ENCODE measurements at regions not wholly inside any gene's neighbourhood (a gene's known extent, or its start where the extent isn't known, plus 50 kb on each side); places are given as distances from the start of the nearest gene placed in this dataset.

DNA sequence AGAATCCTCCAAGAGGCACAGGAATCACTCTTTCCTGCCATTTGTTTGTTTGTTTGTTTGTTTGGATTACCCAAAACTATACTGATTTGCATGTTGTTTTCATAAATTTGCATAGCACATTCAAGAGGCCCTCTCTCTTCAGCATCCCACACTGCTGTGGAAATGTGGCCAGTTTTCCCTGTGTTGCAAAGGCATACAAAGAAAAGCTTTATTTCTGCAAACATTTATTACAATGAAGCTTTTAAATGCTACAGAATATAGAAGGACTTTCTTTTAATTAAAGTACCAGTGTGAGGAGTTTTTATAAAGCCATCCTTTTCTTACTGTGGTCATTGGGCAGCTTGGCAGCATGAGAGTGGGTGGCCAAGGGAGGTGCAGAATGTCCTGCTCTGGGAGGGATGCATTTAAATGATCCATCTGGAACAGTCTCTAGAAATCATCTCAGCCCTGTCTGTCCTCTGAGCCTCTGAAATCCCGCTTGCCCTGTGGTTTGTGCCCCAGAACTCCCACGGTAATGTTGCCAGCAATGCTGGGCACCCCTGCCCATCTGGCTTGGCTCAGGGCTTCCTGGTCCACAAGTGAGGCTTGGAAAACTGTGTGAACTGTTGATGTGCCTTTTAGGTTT, 356.8 kb upstream of the KIF2A start:
- DNase-seq (ENCODE audit: low read depth in 2 of 2, low spot score in 1 of 2), result no peak

DNA sequence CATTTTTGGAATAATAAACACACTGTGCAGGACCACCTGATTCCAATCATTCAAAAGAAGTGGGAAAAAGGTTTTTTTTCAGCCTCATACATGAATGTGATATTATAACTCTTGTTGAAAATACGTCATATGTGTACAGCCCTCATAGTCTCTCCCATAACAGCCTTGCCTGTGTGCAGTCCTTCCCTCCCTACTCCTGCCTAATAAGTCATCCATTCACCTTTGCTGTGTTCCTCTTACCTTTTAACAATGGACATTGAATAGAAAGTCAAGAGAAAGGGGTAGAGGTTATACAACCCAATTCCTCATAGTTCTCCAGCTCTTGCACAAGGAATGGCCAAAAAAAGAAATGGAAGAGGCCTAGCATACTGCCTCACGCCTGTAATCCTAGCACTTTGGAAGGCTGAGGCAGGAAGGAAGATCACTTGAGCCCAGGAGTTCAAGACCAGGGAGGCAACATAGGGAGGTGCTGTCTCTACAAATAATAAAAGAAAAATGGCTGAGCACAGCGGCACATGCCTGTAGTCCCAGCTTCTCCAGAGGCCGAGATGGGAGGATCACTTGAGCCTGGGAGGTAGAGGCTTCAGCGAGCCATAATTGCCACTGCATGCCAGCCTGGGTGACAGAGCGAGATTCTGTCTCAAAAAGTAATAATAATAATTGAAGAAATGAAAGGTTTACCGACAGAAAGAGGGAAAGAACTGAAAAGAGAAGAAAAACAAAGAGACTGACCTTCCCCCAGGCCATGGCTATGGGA, 356.1 kb upstream of the KIF2A start:
- DNase-seq (ENCODE audit: low read depth in 2 of 2, low spot score in 1 of 2), result no peak

DNA sequence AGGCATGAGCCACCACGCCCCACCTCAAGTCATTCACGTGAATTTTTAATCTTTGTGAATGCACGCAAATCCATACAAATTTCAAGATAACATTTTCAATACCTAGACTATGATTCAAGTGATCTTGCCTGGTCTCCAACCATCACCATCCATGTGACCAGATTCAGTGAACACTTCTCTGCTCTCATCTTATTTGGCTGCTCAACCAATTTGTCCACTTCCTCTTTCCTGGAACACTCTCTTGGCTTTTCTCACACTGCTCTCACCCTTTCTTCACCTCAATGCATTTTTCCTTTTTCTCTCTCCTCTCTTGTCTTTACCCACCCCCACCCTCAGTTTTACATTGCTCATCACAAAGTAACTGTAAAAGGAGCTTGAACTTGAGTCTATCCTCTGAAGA, 354.7 kb upstream of the KIF2A start:
- no peak for DNase-seq (ENCODE audit: low read depth in 2 of 2, low spot score in 1 of 2)

DNA sequence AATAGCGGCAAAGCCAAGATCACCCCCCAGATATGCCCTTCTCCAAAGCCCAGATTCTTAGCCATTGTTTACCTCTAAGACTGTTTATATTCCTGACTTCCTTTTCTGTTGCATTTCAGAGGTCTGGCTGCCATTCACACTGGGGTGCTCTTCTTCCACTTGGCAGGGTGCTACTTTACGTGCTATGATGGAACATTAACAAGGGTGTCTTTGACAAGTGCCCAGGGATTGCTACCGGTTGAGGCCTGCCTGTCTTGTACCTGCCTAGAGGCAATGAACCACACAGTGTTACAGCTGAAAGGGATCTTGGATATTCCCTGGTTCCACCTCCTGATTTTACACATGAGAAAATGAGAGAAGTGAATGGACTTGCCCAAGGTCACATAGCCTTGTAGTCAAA, 352.1 kb upstream of the KIF2A start:
- DNase-seq (ENCODE audit: low read depth in 2 of 2, low spot score in 1 of 2), result no peak

DNA sequence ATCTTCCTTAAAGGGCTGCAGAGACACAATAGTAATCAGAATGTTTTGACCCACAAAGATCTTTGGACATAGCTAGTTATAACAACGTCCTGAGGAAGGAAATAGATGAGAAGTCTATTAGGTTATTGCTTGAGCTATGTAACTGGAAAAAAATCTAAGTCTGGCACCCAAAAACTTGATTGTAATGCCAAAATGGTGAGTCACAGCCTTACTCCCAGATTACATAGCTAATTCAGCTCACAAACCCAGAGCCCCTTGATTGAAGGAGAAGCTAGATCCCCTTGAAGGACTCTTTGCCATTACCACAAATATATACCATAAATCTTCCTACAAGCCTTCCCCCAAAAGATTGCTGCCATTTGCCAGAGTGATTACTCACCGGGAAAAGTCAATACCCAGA, 341.8 kb upstream of the KIF2A start:
- no peak for DNase-seq (ENCODE audit: low read depth in 2 of 2, low spot score in 1 of 2)

DNA sequence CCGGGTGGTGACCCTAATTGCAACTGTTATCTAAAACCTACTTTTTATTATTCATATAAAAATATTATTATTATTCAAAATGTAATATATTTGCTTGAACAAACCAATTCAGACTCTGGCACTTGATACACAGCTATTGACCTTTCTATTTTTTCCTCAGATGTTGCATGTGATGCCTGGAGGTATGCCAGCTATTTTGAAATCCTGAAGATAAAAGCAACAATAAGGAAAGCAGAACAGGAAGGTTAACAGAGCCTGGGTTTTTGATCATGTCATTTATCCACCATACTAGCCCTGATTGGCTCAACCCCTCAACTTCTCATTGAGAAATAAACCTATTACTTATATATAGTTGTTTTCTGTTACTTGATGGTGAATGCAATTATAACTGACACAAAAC, 340.9 kb upstream of the KIF2A start:
- DNase-seq (ENCODE audit: low read depth in 2 of 2, low spot score in 1 of 2), result no peak

DNA sequence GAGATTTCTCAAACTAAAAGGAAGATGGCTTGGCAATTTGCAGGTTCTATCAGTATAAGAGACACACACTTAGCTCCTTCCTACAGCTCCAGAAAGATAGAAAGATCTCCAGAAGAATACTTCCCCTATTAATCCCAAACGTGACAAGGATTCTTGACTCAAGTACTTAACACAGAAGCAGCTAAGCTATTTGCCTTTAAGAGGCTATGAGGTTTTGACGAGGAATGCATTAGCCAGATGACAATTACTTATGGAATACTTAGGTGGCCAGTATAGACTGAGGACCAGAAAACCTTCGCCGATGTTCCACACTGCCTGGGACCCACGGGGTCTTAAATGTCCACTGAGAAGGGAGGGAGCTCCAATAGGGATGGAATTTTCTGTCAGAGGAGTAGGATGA, 340.5 kb upstream of the KIF2A start:
- no peak for DNase-seq (ENCODE audit: low read depth in 2 of 2, low spot score in 1 of 2)

DNA sequence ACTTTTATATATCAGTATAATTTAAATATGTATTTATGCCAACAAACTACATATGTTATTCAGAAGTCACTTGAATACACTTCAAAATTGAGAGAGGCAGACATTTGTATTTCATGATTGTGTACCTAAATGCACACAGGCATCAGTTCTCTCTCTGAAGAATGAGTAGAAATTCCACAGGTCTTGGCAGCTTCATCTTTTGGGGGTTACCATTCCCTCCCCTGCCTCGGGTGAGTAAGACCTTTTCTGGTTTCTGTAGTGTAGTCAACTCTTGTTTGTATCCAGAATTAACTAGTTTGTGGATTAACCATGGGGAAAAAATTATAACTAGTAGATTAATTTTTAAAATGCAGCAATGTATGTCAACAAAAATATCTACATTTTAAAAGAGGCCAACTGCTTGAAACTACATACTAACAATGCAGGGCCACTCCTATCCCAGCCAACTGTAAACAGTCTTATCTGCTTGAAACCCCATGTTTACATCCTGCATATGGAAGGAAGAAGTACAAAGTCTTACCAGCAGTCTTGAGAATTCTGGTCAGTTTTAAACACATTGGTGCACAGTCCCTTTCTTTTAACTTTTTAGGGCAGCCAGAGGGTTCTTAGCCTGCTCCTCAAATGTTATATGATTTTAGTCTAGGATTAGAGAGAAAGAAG, 339.6 kb upstream of the KIF2A start:
- no peak for DNase-seq (ENCODE audit: low read depth in 2 of 2, low spot score in 1 of 2)

DNA sequence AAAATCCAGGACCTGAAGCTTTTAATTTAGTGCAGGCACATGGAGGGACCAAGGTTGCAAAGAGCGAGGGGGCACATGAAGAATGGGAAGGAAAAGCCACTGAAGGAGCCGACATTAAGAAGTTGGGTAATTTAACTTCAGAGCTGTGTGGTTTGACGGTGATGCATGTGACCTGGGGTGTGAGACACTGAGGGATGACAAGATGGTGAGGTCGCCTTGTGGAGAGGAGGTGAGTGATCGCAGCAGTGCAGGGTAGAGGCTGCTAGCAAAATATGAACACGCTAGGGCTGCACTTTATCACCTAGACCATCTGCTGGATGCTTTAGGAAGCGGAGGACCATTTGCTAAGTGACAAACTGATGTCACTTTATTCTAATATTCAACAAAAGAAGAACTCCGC, 339.0 kb upstream of the KIF2A start:
- DNase-seq (ENCODE audit: low read depth in 2 of 2, low spot score in 1 of 2), result no peak

DNA sequence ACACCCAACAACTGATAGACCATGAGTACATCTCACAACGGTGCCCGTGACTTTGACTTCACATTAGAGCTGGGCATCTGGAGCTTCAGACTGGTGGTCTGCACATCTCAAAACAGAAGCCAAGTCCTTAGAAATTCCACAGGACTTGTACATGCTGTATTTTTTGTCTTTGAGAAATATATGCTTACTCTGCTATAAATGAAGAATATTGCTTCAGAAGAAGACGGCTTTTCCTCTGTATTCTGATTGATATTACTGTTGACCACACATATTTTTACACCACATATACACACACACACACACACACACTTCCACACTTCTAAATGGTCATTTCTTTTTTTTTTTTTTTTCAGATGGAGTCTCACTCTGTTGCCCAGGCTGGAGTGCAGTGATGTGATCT, 338.3 kb upstream of the KIF2A start:
- no peak for DNase-seq (ENCODE audit: low read depth in 2 of 2, low spot score in 1 of 2)

DNA sequence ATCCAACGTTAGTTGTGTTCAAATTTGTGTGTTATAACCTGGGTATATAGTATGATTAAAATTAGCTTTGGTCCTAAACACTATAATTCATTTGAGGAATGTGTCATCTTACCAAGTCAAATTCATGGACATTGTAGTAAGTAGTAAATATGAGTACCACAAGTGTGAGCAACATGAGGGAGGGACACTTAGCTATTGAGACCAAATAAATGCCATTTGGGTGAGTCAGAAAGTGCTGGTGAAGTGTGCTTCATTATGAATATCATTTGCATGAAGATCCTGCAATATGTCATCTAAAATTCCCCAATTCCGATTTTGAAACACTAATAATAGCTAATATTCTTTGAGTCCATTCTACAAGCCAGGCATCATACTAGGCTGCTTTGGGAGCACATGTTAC, 336.7 kb upstream of the KIF2A start:
- DNase-seq (ENCODE audit: low read depth in 2 of 2, low spot score in 1 of 2), result no peak

DNA sequence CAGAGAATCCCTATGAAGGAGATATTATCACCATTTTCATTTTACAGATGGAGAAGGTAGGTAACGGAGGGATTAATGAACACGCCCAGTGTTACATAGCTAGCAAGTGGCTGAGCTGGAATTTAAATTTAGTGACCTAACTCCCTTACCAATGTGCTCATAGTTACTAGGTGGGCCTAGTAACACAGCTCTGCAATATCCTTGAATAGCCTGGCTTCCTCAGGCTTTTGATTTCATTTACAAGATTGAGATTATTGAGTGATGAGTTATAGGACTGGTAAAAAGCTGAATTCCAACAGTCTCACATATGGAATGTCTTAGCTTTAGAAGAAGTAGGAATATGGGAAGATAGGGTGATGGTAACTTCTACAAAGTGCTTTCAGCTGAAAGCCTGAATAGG, 336.3 kb upstream of the KIF2A start:
- DNase-seq (ENCODE audit: low read depth in 2 of 2, low spot score in 1 of 2), result no peak

DNA sequence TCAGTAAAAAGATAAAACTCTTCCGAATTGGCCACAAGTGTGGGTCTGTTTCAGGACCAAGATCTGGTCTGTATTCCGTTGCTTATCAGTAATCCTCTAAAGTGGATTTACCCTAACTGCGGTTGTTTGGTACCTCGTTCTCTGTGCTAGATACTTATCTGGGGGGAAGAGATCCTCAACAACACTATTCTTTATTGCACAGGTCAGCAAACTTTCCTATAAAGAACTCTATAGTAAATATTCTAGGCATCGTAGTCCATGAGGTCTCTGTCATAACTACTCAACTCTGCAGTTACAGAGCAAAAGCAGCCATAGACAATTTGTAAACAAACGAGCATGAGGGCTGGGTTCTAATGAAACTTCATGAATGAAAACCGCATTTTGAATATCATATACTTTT, 335.8 kb upstream of the KIF2A start:
- DNase-seq (ENCODE audit: low read depth in 2 of 2, low spot score in 1 of 2), result no peak

DNA sequence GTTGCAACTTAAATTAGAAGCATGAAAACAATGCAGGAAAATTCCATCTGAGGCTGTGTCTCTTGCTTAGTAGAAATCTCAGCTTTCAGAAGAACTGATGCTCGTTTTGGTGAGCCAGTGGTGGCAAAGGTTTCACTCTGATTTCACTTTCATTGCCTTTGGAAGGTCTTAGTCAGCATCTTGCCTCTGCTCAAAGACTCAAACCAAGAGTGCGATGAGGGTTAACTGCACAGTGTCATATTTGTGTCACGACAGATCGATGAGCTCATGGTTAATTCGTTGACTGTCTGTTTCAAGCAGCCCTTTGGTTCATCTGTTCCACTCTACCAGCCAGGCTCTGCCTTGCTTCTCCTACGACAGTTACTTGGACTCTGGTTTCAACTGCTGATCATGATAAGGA, 331.3 kb upstream of the KIF2A start:
- DNase-seq (ENCODE audit: low read depth in 2 of 2, low spot score in 1 of 2), result no peak

DNA sequence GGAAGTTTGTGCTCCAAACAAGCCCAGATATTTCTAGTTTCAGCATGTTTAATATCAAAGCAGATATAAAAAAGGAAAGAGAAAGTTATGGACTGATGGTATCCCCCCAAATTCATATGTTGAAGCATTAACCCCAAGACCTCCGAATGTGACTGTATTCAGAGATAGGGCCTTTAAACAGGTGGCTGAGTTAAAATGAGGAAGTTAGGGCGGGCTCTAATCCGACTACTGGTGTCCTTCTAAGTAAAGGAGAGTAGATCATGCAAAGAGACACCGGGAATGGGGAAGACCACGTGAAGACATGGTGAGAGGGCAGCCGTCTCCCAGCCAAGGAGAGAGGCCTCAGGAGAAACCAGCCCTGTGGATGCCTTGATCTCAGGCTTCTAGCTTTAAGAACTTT, 324.1 kb upstream of the KIF2A start:
- no peak for DNase-seq (ENCODE audit: low read depth in 2 of 2, low spot score in 1 of 2)

DNA sequence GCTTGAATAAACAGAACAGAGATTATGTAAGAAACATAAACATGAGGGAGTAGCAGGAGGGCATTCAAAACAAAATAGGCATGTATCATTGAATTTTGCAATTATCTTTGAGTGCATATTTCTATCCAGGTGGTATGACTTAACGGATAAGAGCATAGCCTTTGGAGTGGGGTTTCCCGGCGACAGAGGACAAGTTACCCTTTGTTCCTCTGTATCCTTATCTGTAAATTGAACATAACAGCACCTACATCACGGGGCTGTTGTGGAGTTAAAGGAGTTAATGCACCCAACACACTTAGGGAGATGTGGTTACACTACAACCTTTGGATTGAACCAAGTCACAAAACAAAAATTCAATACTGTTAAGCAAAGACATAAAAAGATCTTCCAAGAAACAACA, 314.6 kb upstream of the KIF2A start:
- no peak for DNase-seq (ENCODE audit: low read depth in 2 of 2, low spot score in 1 of 2)

DNA sequence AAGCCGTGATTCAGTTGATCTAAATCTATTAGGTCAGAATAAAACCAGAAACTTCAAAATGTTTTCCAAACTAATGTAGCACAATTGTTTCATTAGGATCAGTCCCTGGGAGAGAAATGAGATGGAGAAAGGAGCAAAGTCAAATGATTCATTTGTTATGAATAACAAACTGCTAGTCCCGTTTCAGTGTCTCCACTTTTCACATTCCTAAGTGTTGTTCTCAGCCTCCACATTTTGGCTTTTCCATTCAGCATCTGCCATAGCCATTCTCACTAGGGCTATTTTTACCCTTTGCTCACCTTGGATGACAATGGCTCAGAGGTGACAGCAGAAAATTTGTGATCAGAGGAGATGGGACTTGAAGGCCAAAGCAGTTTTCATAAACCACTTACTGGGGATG, 314.1 kb upstream of the KIF2A start:
- DNase-seq (ENCODE audit: low read depth in 2 of 2, low spot score in 1 of 2), result no peak

DNA sequence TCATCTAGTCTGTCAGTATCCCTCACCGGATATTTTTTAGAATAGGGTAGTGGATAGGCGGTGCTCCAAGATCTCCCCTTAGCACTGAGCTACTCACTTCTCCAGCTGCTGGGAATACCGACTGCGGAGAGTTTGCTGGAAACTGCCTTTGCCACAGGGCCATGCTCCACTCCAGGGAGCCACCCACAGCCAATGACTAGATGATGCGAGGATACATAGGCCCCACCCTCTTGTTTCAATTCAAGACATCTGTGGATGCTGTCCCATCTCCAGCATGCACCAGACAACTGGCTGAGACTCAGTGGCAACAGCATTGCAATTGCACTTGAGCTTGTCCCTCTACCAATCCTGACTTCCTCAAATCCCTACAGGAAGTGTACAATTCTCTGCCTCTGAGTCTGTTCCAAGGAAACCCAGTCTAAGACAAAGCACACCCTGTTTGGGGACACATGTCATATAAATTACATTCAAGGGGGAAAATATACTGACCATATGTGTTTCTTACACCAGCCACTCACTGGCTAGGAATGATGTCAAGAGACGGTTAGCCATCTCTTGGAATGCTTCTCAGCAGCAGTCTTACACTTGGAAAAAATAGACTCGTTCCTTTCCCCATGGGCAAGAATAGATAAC, 312.6 kb upstream of the KIF2A start:
- no peak for DNase-seq (ENCODE audit: low read depth in 2 of 2, low spot score in 1 of 2)

DNA sequence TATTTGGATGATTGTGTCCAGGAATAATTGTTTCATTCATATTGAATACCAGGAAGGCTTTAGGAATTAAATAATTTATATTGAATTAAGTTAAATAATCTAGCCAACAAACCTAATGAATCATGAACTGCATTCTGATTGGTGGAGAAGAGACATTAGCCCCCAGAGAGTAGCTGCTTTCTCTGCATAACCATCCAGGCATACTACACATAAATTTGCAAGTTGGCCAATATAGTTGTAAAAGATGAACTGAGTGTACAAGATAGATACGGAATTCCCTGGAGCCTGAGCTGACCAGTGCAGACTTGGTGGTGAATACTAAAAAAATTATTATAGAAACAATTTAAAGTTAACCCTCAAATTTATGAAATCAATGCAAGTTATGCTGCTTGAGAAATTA, 311.8 kb upstream of the KIF2A start:
- no peak for DNase-seq (ENCODE audit: low read depth in 2 of 2, low spot score in 1 of 2)

DNA sequence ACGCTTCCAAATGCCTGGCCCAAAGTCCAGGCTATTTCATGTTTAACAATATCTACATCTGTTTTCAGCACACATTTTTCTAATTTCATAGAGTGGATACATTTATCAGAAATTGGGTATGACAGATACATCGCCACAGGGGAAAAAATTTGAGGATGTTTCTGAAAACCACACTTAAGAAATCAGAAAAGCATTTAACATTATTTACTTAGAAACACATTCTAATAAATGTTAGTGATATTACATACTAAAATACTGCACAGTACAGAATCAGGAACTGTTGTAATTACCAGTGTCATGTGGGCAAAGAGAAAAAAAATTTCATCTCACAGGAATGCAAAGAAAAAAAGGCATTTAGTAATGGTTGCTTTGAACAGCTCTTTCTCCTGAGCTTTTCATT, 310.5 kb upstream of the KIF2A start:
- no peak for DNase-seq (ENCODE audit: low read depth in 2 of 2, low spot score in 1 of 2)

DNA sequence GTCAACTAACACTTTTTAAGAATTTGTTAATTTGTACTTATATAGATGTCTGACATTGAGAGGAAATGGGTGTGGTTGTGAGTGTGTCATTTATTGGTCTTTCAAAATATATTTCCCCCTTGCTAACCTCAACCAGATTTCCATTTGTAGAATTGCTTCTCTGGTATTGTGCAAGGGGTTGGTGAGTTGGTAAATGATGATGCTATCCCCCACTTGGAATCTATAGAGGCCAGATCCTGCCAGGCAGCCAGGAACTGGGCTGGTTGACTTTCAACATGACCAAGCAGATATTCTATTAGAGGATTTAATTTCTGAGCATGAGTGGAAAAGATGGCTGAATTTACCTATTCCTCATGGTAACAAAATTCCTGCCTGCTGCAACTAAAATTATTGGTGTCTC, 306.6 kb upstream of the KIF2A start:
- DNase-seq (ENCODE audit: low read depth in 2 of 2, low spot score in 1 of 2), result no peak

DNA sequence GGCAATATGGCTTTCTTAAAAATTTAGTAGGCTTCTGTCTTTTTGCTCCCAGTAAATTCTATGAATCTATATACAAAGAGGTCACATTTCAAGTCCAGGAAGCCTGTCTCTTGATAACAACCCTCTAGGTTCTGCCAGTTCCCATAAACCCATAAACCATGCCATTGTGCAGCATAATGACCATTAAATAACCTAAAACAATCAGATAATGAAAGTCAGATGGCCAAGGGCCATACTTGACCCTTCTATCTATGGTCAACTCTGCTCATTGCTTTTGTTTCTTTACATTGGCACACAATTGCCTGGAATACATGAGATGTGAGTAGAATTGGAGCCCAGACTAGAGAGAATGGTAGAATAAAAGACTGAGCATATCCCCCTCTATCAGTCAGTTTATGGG, 305.4 kb upstream of the KIF2A start:
- no peak for DNase-seq (ENCODE audit: low read depth in 2 of 2, low spot score in 1 of 2)
